Large intestine (tissue), 3 donors: ENCODE measurements at regions not wholly inside any gene's neighbourhood (a gene's known extent, or its start where the extent isn't known, plus 50 kb on each side); places are given as distances from the start of the nearest gene placed in this dataset.
"Not testable (repeated sequence)": the region's sequence is repeated elsewhere in the genome, so short reads cannot be mapped to it uniquely, and the experiment has no call there.

ENCODE experiments used
- DNase-seq, 2 donors: peaks; one replicate each; pipeline versions ENCODE4 v3.0.0 to v3.0.0-alpha.2; 2013
- H3K27ac ChIP-seq: one replicate; pipeline ENCODE4 v1.5.1; 2013; ENCODE audit warnings: low read length
- H3K27me3 ChIP-seq: 2 replicates; pipeline ENCODE4 v1.6.1; 2013; ENCODE audit warnings: low read length; ENCODE audit not compliant: control insufficient read depth, insufficient read depth
- H3K36me3 ChIP-seq: 2 replicates; pipeline ENCODE4 v1.6.1; 2013; ENCODE audit warnings: low read length; ENCODE audit not compliant: control insufficient read depth, insufficient read depth
- H3K4me1 ChIP-seq: one replicate; pipeline ENCODE4 v1.6.1; 2013; ENCODE audit warnings: low read length; ENCODE audit not compliant: control insufficient read depth, insufficient read depth
- H3K4me3 ChIP-seq: one replicate; pipeline ENCODE4 v1.5.1; 2013; ENCODE audit warnings: low read length
- H3K9me3 ChIP-seq: one replicate; pipeline ENCODE4 v1.6.1; 2013; ENCODE audit warnings: mild to moderate bottlenecking, low read depth, low read length, moderate library complexity; ENCODE audit not compliant: control insufficient read depth
- WGBS: methylation state at CpG from one replicate; pipeline ENCODE4 v1.1.5; 2013; ENCODE audit warnings: low lambda C conversion rate; ENCODE audit not compliant: insufficient coverage; 5-methylcytosine and 5-hydroxymethylcytosine counted together

DNA sequence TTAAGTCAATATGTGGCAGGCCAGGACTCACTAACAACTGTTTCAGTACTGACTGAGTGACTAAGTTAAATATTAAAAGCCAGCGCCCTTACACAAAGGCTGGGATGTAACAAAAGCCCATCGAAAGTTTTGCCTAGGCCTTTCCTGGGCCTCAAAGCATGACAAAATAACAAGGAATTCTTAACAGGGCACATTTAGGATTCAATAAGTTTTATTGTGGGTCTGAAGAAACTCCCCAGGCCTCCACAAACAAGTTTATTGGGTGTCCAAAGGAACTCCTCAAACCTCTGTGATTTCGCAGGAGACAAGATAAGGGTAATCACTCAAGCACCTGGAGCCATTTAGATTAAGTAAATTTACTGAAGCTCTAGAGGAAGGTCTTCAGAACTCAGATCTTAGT, 130.7 kb upstream of the SGCG start:
- no peaks in the 10 kb centered on the region for H3K9me3 ChIP-seq
- no peak overlapping the region for H3K27ac ChIP-seq
- H3K27me3 ChIP-seq: no peaks in the 10 kb centered on the region
- H3K36me3 ChIP-seq: no peaks in the 10 kb centered on the region
- peak in 1 of 2 donors; percentile 34 for DNase-seq
- no peak overlapping the region for H3K4me3 ChIP-seq
- WGBS: no CpG with 5 or more reads among the region's 3 CpGs
- H3K4me1 ChIP-seq: no peaks in the 10 kb centered on the region

DNA sequence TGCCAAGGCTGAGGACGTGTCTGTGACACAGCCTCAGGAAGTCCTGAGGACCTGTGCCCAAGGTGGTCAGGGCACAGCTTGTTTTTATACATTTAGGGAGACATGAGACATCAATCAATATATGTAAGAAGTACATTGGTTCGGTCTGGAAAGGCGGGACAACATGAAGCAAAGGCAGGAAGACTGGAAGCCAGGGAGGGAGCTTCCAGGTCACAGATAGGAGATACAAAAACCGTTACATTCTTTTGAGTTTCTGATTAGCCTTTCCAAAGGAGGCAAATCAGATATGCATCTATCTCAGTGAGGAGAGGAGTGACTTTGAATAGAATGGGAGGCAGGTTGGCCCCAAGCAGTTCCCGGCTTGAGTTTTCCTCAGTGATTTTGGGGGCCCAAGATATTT, 127.1 kb upstream of the SGCG start:
- H3K4me3 ChIP-seq, H3K9me3 ChIP-seq, DNase-seq, H3K27me3 ChIP-seq, H3K36me3 ChIP-seq, H3K27ac ChIP-seq, H3K4me1 ChIP-seq: not testable (repeated sequence)
- 91% methylated on average over 4 of the region's 5 CpGs for WGBS

DNA sequence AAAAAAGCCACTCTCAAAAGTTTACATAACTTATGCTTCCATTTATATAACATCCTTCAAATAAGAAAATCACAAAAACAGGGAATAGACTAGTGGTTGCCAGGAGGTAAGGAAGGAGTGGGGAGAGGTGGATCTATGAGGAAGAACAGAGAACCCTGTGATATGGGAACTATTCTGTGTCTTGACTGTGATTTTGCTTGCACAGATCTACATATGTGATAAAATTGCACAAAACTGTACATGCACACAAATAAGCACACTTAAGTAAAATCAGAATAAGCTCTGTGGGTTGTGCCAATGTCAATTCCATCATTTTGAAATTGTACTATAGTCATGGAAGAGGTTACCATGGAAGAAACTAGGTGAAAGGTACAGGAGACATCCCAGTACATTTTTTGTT, 121.6 kb upstream of the SGCG start:
- Histone ChIP-seq H3K9me3 (no peaks in the 10 kb centered on the region), H3K36me3 (no peaks in the 10 kb centered on the region), H3K27me3 (no peaks in the 10 kb centered on the region), H3K4me1 (no peaks in the 10 kb centered on the region), H3K4me3 (no peak overlapping the region), H3K27ac (no peak overlapping the region)
- DNase-seq: no peak

- no peak for DNase-seq
- H3K9me3 ChIP-seq: no peaks in the 10 kb centered on the region
- no peak overlapping the region for H3K4me3 ChIP-seq
- H3K4me1 ChIP-seq: no peaks in the 10 kb centered on the region
- no peaks in the 10 kb centered on the region for H3K36me3 ChIP-seq
- no peak overlapping the region for H3K27ac ChIP-seq
- no peaks in the 10 kb centered on the region for H3K27me3 ChIP-seq
- 80% methylated on average over 1 of the region's 1 CpG for WGBS
These were observed 119.8 kb upstream of the SGCG start for GRCh38 chr13:23060959-23061358.

GRCh38 chr13:23067129-23067528, 113.7 kb upstream of the SGCG start:
- Histone ChIP-seq H3K9me3 (no peaks in the 10 kb centered on the region), H3K4me1 (no peaks in the 10 kb centered on the region), H3K4me3 (no peak overlapping the region), H3K27me3 (no peaks in the 10 kb centered on the region), H3K36me3 (no peaks in the 10 kb centered on the region), H3K27ac (no peak overlapping the region)
- 92% methylated on average over 2 of the region's 5 CpGs for WGBS
- no peak for DNase-seq

DNA sequence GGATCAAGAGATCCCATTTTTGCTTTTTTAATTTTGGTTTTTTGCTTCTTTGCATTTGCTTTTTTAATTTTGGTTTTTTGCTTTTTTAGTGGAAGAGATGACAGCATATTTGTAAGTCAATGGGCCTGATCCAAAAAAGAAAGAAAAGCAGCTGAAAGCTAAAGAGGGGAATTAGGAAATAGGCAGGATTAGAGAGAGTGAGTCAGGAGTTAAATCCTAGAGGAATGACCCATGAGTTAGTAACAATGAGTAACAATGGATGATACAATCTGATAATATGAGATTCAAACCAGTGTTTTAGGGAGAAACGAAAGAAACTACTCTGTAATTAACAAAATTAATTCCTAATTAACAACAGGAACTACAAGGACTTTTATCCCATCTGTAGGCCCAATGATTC, 111.2 kb upstream of the SGCG start:
- no peak for DNase-seq
- H3K4me3 ChIP-seq: no peak overlapping the region
- H3K27me3 ChIP-seq: no peaks in the 10 kb centered on the region
- H3K27ac ChIP-seq: no peak overlapping the region
- no peaks in the 10 kb centered on the region for H3K9me3 ChIP-seq
- 100% methylated on average over 1 of the region's 1 CpG for WGBS
- H3K4me1 ChIP-seq: no peaks in the 10 kb centered on the region
- H3K36me3 ChIP-seq: no peaks in the 10 kb centered on the region

- peak in 1 of 2 donors; percentile 40 for DNase-seq
- Histone ChIP-seq H3K36me3 (no peaks in the 10 kb centered on the region), H3K27ac (no peak overlapping the region), H3K9me3 (no peaks in the 10 kb centered on the region), H3K4me1 (no peaks in the 10 kb centered on the region), H3K27me3 (no peaks in the 10 kb centered on the region), H3K4me3 (no peak overlapping the region)
- WGBS: 25% methylated on average over 3 of the region's 5 CpGs
These were observed 106.5 kb upstream of the SGCG start for GRCh38 chr13:23074075-23074828.

GRCh38 chr13:23081220-23081619, 99.6 kb upstream of the SGCG start:
- Histone ChIP-seq H3K9me3 (no peaks in the 10 kb centered on the region), H3K4me3 (no peak overlapping the region), H3K36me3 (no peaks in the 10 kb centered on the region), H3K27me3 (no peaks in the 10 kb centered on the region), H3K27ac (no peak overlapping the region), H3K4me1 (no peaks in the 10 kb centered on the region)
- DNase-seq: no peak
- 100% methylated on average over 1 of the region's 5 CpGs for WGBS

- WGBS: no CpG with 5 or more reads among the region's 7 CpGs
- DNase-seq: no peak
- Histone ChIP-seq H3K4me3 (no peak overlapping the region), H3K9me3 (no peaks in the 10 kb centered on the region), H3K27me3 (no peaks in the 10 kb centered on the region), H3K36me3 (no peaks in the 10 kb centered on the region), H3K4me1 (no peaks in the 10 kb centered on the region), H3K27ac (no peak overlapping the region)
These were observed 98.9 kb upstream of the SGCG start for GRCh38 chr13:23081901-23082300.

DNA sequence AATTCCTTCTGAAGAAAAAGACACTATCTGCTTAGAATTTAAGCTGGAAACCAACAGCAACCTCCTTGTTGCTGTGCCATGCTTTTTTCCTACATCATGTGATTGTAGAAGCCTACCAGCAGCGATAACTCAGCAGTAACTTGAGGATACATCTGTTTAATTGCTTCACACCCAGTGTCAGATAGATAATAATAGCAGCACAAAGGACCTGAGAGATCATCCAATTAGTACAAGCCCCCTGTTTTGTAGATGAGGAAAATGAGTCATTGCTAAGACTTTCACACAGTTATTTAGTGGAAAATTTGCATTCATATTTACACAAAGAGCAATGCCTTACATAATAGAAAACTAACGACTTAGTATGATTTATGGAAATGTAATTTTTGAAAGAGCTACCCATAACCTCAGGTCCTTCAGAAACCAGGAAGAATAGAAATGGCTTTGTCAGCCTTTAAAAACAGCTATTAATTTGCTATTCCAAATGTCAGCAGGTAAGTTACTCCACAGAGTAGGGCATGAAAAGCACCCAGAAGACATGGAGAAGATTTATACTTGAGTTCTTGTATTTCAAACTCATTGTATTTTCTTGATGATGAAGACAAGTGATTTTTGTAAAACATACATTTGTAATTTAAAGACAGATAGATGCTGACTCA, 93.7 kb upstream of the SGCG start:
- no peaks in the 10 kb centered on the region for H3K36me3 ChIP-seq
- WGBS: no CpG with 5 or more reads among the region's 2 CpGs
- H3K4me3 ChIP-seq: no peak overlapping the region

GRCh38 chr13:23087880-23088279, 92.9 kb upstream of the SGCG start:
- no peaks in the 10 kb centered on the region for H3K27me3 ChIP-seq
- H3K4me3 ChIP-seq: no peak overlapping the region
- H3K36me3 ChIP-seq: no peaks in the 10 kb centered on the region
- H3K27ac ChIP-seq: no peak overlapping the region
- H3K9me3 ChIP-seq: no peaks in the 10 kb centered on the region
- no peaks in the 10 kb centered on the region for H3K4me1 ChIP-seq
- WGBS: no CpG with 5 or more reads among the region's 1 CpG
- DNase-seq: peak in 1 of 2 donors; percentile 4

More for the DNA sequence above, 93.7 kb upstream of the SGCG start:
- Histone ChIP-seq H3K9me3 (no peaks in the 10 kb centered on the region), H3K27me3 (no peaks in the 10 kb centered on the region), H3K27ac (no peak overlapping the region), H3K4me1 (no peaks in the 10 kb centered on the region)
- DNase-seq: no peak
